ENCODE measurements at regions not wholly inside any gene's neighbourhood (a gene's known extent, or its start where the extent isn't known, plus 50 kb on each side); places are given as distances from the start of the nearest gene placed in this dataset.

- no peak for TF ChIP-seq RAD21 (conservative IDR thresholded peaks at IDR 0.05)
- TF ChIP-seq EZH2 (IDR thresholded peaks at IDR 0.05; ENCODE audit: borderline replicate concordance, insufficient read depth, low read length, poor library complexity, severe bottlenecking) = no peak
- no peak for TF ChIP-seq CTCF (IDR thresholded peaks at IDR 0.05; ENCODE audit: poor library complexity, severe bottlenecking)
- TF ChIP-seq REST (IDR thresholded peaks at IDR 0.05; ENCODE audit: borderline replicate concordance) = no peak
- TF ChIP-seq EP300 (conservative IDR thresholded peaks at IDR 0.05; ENCODE audit: poor library complexity, severe bottlenecking) = no peak
- TF ChIP-seq POLR2AphosphoS5 (IDR thresholded peaks at IDR 0.05) = no peak
- TF ChIP-seq TAF1 (IDR thresholded peaks at IDR 0.05; ENCODE audit: low read depth) = no peak
Observed at GRCh38 chr1:208581209-208581608, 337.0 kb upstream of the PLXNA2 start.
